ENCODE measurements at regions not wholly inside any gene's neighbourhood (a gene's known extent, or its start where the extent isn't known, plus 50 kb on each side); places are given as distances from the start of the nearest gene placed in this dataset.

GRCh38 chr14:99055019-99055418 is 217.0 kb downstream of the BCL11B start:
- H3K36me3 ChIP-seq (replicated peaks; ENCODE audit: insufficient read depth, low read depth), result no peaks in the 10 kb centered on the region
- H3K4me3 ChIP-seq, result no peak overlapping the region
- H3K79me2 ChIP-seq, result no peaks in the 10 kb centered on the region
- no peaks in the 10 kb centered on the region for H3K4me1 ChIP-seq (ENCODE audit: insufficient read depth)
- no peaks in the 10 kb centered on the region for H3K9me3 ChIP-seq (ENCODE audit: low read depth)
- TF ChIP-seq CTCF (IDR thresholded peaks at IDR 0.05; ENCODE audit: poor library complexity), result no peak
- TF ChIP-seq EZH2 (IDR thresholded peaks at IDR 0.05; ENCODE audit: borderline replicate concordance), result no peak
- no peak for TF ChIP-seq EZH2phosphoT487 (IDR thresholded peaks at IDR 0.05; ENCODE audit: low read depth, severe bottlenecking, unreplicated experiment)
- 46% methylated on average over 4 of the region's 4 CpGs for WGBS (ENCODE audit: low lambda C conversion rate, missing lambda C conversion rate)
- peak overlapping the region; percentile 57 for H3K27ac ChIP-seq
- no peaks in the 10 kb centered on the region for H3K9me2 ChIP-seq (replicated peaks; ENCODE audit: insufficient read depth)
- DNase-seq (ENCODE audit: low spot score), result peak; percentile 50
- H3K4me2 ChIP-seq, result no peak overlapping the region
- no peak overlapping the region for H2AFZ ChIP-seq
- no peaks in the 10 kb centered on the region for H3K27me3 ChIP-seq
- no peaks in the 10 kb centered on the region for H4K20me1 ChIP-seq (ENCODE audit: insufficient read depth, poor library complexity, severe bottlenecking)

GRCh38 chr14:99055816-99056215 is 216.2 kb downstream of the BCL11B start:
- no peaks in the 10 kb centered on the region for H3K9me2 ChIP-seq (replicated peaks; ENCODE audit: insufficient read depth)
- WGBS (ENCODE audit: low lambda C conversion rate, missing lambda C conversion rate), result 88% methylated on average over 6 of the region's 6 CpGs
- no peak overlapping the region for H2AFZ ChIP-seq
- H3K36me3 ChIP-seq (replicated peaks; ENCODE audit: insufficient read depth, low read depth), result no peaks in the 10 kb centered on the region
- H3K79me2 ChIP-seq, result no peaks in the 10 kb centered on the region
- TF ChIP-seq EZH2phosphoT487 (IDR thresholded peaks at IDR 0.05; ENCODE audit: low read depth, severe bottlenecking, unreplicated experiment) (no peak), EZH2 (IDR thresholded peaks at IDR 0.05; ENCODE audit: borderline replicate concordance) (no peak)
- H4K20me1 ChIP-seq (ENCODE audit: insufficient read depth, poor library complexity, severe bottlenecking), result no peaks in the 10 kb centered on the region
- no peaks in the 10 kb centered on the region for H3K4me1 ChIP-seq (ENCODE audit: insufficient read depth)
- H3K9me3 ChIP-seq (ENCODE audit: low read depth), result no peaks in the 10 kb centered on the region
- DNase-seq (ENCODE audit: low spot score), result no peak
- no peak overlapping the region for H3K4me2 ChIP-seq
- peak overlapping the region; percentile 57 for H3K27ac ChIP-seq
- no peaks in the 10 kb centered on the region for H3K27me3 ChIP-seq
- H3K4me3 ChIP-seq, result no peak overlapping the region

- no peaks in the 10 kb centered on the region for H3K27me3 ChIP-seq
- H3K4me3 ChIP-seq, result no peak overlapping the region
- no peak for DNase-seq (ENCODE audit: low spot score)
- H3K9me3 ChIP-seq (ENCODE audit: low read depth), result no peaks in the 10 kb centered on the region
- WGBS (ENCODE audit: low lambda C conversion rate, missing lambda C conversion rate), result 82% methylated on average over 5 of the region's 5 CpGs
- no peaks in the 10 kb centered on the region for H3K9me2 ChIP-seq (replicated peaks; ENCODE audit: insufficient read depth)
- no peaks in the 10 kb centered on the region for H3K4me1 ChIP-seq (ENCODE audit: insufficient read depth)
- no peaks in the 10 kb centered on the region for H3K36me3 ChIP-seq (replicated peaks; ENCODE audit: insufficient read depth, low read depth)
- H3K79me2 ChIP-seq, result no peaks in the 10 kb centered on the region
- no peak overlapping the region for H3K4me2 ChIP-seq
- H2AFZ ChIP-seq, result no peak overlapping the region
- TF ChIP-seq EZH2 (IDR thresholded peaks at IDR 0.05; ENCODE audit: borderline replicate concordance), result no peak
- no peak for TF ChIP-seq CTCF (IDR thresholded peaks at IDR 0.05; ENCODE audit: poor library complexity)
- no peak for TF ChIP-seq EZH2phosphoT487 (IDR thresholded peaks at IDR 0.05; ENCODE audit: low read depth, severe bottlenecking, unreplicated experiment)
- no peaks in the 10 kb centered on the region for H4K20me1 ChIP-seq (ENCODE audit: insufficient read depth, poor library complexity, severe bottlenecking)
- no peak overlapping the region for H3K27ac ChIP-seq
These were observed 214.4 kb downstream of the BCL11B start for GRCh38 chr14:99057576-99058083.

GRCh38 chr14:99058542-99058941 is 213.5 kb downstream of the BCL11B start:
- 93% methylated on average over 8 of the region's 8 CpGs for WGBS (ENCODE audit: low lambda C conversion rate, missing lambda C conversion rate)
- no peaks in the 10 kb centered on the region for H3K4me1 ChIP-seq (ENCODE audit: insufficient read depth)
- no peak overlapping the region for H3K4me3 ChIP-seq
- no peak for DNase-seq (ENCODE audit: low spot score)
- H3K9me2 ChIP-seq (replicated peaks; ENCODE audit: insufficient read depth), result no peaks in the 10 kb centered on the region
- no peaks in the 10 kb centered on the region for H4K20me1 ChIP-seq (ENCODE audit: insufficient read depth, poor library complexity, severe bottlenecking)
- H3K9me3 ChIP-seq (ENCODE audit: low read depth), result no peaks in the 10 kb centered on the region
- TF ChIP-seq EZH2phosphoT487 (IDR thresholded peaks at IDR 0.05; ENCODE audit: low read depth, severe bottlenecking, unreplicated experiment) (no peak), CTCF (IDR thresholded peaks at IDR 0.05; ENCODE audit: poor library complexity) (no peak), EZH2 (IDR thresholded peaks at IDR 0.05; ENCODE audit: borderline replicate concordance) (no peak)
- no peak overlapping the region for H2AFZ ChIP-seq
- no peak overlapping the region for H3K4me2 ChIP-seq
- H3K36me3 ChIP-seq (replicated peaks; ENCODE audit: insufficient read depth, low read depth), result no peaks in the 10 kb centered on the region
- H3K27me3 ChIP-seq, result no peaks in the 10 kb centered on the region
- H3K79me2 ChIP-seq, result no peaks in the 10 kb centered on the region
- H3K27ac ChIP-seq, result no peak overlapping the region
